Thoracic aorta (tissue), 2 donors: ENCODE measurements at regions not wholly inside any gene's neighbourhood (a gene's known extent, or its start where the extent isn't known, plus 50 kb on each side); places are given as distances from the start of the nearest gene placed in this dataset.

Experiments
- ATAC-seq: fragments of 150-250 bp; one replicate; pipeline ENCODE4 v1.8.0; 2017; ENCODE audit warnings: low read depth; ENCODE audit not compliant: insufficient number of reproducible peaks, low FRiP score
- DNase-seq: peaks from one replicate; pipeline ENCODE4 v3.0.0-alpha.2; 2020; ENCODE audit warnings: low spot score
- H3K27ac ChIP-seq, 2 donors: fragments of 200-600 bp; sonication (generic); 1 replicate in 1 of 2; 2 replicates in 1 of 2; pipeline ENCODE4 v1.5.1; 2016; ENCODE audit warnings: mild to moderate bottlenecking in 2 of 2, moderate library complexity in 2 of 2
- H3K27me3 ChIP-seq: fragments of 200-600 bp; sonication (generic); replicated peaks from 2 replicates; pipeline ENCODE4 v1.6.0; 2016; ENCODE audit warnings: mild to moderate bottlenecking; ENCODE audit not compliant: insufficient read depth
- H3K36me3 ChIP-seq: fragments of 200-600 bp; sonication (generic); one replicate; pipeline ENCODE4 v1.5.1; 2016
- H3K4me1 ChIP-seq, 2 donors: fragments of 200-600 bp; sonication (generic); 1 replicate in 1 of 2; 2 replicates in 1 of 2; pipeline versions ENCODE4 v1.5.1 to v1.6.0; 2016; ENCODE audit warnings: low read depth in 2 of 2, mild to moderate bottlenecking in 1 of 2; ENCODE audit not compliant: control insufficient read depth in 1 of 2
- H3K4me3 ChIP-seq: fragments of 200-600 bp; sonication (generic); 2 replicates; pipeline ENCODE4 v1.5.1; 2016; ENCODE audit warnings: mild to moderate bottlenecking
- H3K9me3 ChIP-seq: fragments of 200-600 bp; sonication (generic); 2 replicates; pipeline ENCODE4 v1.5.1; 2016
- CTCF ChIP-seq: fragments of 200-600 bp; sonication (generic); IDR thresholded peaks from one replicate; pipeline ENCODE4 v1.5.1; 2019; ENCODE audit warnings: antibody characterized with exemption

- no peak overlapping the region for H3K27ac ChIP-seq
- no peaks in the 10 kb centered on the region for H3K4me1 ChIP-seq
- no peaks in the 10 kb centered on the region for H3K9me3 ChIP-seq
- ATAC-seq (no peak), DNase-seq (no peak)
- no peaks in the 10 kb centered on the region for H3K36me3 ChIP-seq
- H3K4me3 ChIP-seq, result no peak overlapping the region
- TF ChIP-seq CTCF, result no peak
- no peaks in the 10 kb centered on the region for H3K27me3 ChIP-seq
Observed at GRCh38 chr4:101471201-101471600, 123.9 kb upstream of the PPP3CA start.

GRCh38 chr4:101464596-101464995 is 117.3 kb upstream of the PPP3CA start:
- Histone ChIP-seq H3K4me1 (no peaks in the 10 kb centered on the region), H3K27ac (no peak overlapping the region), H3K27me3 (no peaks in the 10 kb centered on the region), H3K9me3 (no peaks in the 10 kb centered on the region), H3K4me3 (no peak overlapping the region), H3K36me3 (no peaks in the 10 kb centered on the region)
- no peak for TF ChIP-seq CTCF
- ATAC-seq (no peak), DNase-seq (no peak)

GRCh38 chr4:101458914-101459313 is 111.6 kb upstream of the PPP3CA start:
- ATAC-seq, result no peak

GRCh38 chr4:101458473-101458872 is 111.1 kb upstream of the PPP3CA start:
- Histone ChIP-seq H3K4me1 (no peaks in the 10 kb centered on the region), H3K27me3 (no peaks in the 10 kb centered on the region), H3K27ac (no peak overlapping the region), H3K36me3 (no peaks in the 10 kb centered on the region), H3K9me3 (no peaks in the 10 kb centered on the region), H3K4me3 (no peak overlapping the region)
- ATAC-seq (no peak), DNase-seq (no peak)
- TF ChIP-seq CTCF, result no peak

More at GRCh38 chr4:101458914-101459313, 111.6 kb upstream of the PPP3CA start:
- Histone ChIP-seq H3K4me3 (no peak overlapping the region), H3K27ac (no peak overlapping the region), H3K27me3 (no peaks in the 10 kb centered on the region), H3K4me1 (no peaks in the 10 kb centered on the region), H3K9me3 (no peaks in the 10 kb centered on the region), H3K36me3 (no peaks in the 10 kb centered on the region)
- no peak for TF ChIP-seq CTCF
- no peak for DNase-seq

GRCh38 chr4:101451086-101451485 is 103.8 kb upstream of the PPP3CA start:
- Histone ChIP-seq H3K36me3 (no peaks in the 10 kb centered on the region), H3K9me3 (no peaks in the 10 kb centered on the region), H3K4me1 (no peaks in the 10 kb centered on the region), H3K4me3 (no peak overlapping the region), H3K27me3 (no peaks in the 10 kb centered on the region), H3K27ac (no peak overlapping the region)
- ATAC-seq, result no peak
- no peak for TF ChIP-seq CTCF
- DNase-seq, result no peak
